PFSK-1 (cell line): ENCODE measurements at regions not wholly inside any gene's neighbourhood (a gene's known extent, or its start where the extent isn't known, plus 50 kb on each side); places are given as distances from the start of the nearest gene placed in this dataset.

Experiments
- SIN3A ChIP-seq: IDR thresholded peaks from 2 replicates; pipeline ENCODE4 v1.6.1; 2012; ENCODE audit warnings: mild to moderate bottlenecking, low read length, moderate library complexity, borderline replicate concordance; ENCODE audit not compliant: insufficient read depth
- TF ChIP-seq, protein P1 (sequence below), 2 experiments: IDR thresholded peaks; 2 replicates each; pipeline versions ENCODE4 v1.6.1 to v1.8.0; 2011 to 2012; ENCODE audit warnings: low read depth in 2 of 2, low read length in 2 of 2, control low read depth in 1 of 2, inconsistent platforms in 1 of 2, mild to moderate bottlenecking in 1 of 2, moderate library complexity in 1 of 2; ENCODE audit not compliant: insufficient read depth in 1 of 2

DNA sequence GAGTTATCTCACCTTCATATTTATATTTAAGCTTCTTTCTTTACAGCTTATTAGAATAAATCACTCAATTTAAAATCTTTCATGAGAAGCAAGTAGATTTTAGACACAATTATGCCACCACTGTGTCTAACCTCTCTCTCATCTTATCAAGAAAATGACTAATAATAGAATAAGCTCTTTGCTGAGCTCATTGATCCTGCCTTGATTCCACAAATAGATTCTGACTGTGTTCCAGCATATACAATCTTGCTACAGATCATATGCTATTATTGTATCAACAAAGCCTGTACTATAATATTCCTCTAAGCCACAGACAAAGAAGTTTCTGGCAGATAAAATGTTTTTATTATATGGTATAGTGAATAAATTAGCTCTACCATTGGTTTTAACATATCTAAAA lies 168.7 kb upstream of the GULP1 start:
- TF ChIP-seq, protein P1, sequence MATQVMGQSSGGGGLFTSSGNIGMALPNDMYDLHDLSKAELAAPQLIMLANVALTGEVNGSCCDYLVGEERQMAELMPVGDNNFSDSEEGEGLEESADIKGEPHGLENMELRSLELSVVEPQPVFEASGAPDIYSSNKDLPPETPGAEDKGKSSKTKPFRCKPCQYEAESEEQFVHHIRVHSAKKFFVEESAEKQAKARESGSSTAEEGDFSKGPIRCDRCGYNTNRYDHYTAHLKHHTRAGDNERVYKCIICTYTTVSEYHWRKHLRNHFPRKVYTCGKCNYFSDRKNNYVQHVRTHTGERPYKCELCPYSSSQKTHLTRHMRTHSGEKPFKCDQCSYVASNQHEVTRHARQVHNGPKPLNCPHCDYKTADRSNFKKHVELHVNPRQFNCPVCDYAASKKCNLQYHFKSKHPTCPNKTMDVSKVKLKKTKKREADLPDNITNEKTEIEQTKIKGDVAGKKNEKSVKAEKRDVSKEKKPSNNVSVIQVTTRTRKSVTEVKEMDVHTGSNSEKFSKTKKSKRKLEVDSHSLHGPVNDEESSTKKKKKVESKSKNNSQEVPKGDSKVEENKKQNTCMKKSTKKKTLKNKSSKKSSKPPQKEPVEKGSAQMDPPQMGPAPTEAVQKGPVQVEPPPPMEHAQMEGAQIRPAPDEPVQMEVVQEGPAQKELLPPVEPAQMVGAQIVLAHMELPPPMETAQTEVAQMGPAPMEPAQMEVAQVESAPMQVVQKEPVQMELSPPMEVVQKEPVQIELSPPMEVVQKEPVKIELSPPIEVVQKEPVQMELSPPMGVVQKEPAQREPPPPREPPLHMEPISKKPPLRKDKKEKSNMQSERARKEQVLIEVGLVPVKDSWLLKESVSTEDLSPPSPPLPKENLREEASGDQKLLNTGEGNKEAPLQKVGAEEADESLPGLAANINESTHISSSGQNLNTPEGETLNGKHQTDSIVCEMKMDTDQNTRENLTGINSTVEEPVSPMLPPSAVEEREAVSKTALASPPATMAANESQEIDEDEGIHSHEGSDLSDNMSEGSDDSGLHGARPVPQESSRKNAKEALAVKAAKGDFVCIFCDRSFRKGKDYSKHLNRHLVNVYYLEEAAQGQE (IDR thresholded peaks at IDR 0.05; ENCODE audit: insufficient read depth in 1 of 2, low read depth in 2 of 2, low read length in 2 of 2) = no peak
- TF ChIP-seq SIN3A = no peak
